Hematopoietic multipotent progenitor cell treated with erythropoietin and hydrocortisone succinate and interleukin-3 and kit ligand, for 8 days (in vitro differentiated cells): ENCODE measurements at regions not wholly inside any gene's neighbourhood (a gene's known extent, or its start where the extent isn't known, plus 50 kb on each side); places are given as distances from the start of the nearest gene placed in this dataset.
A peak's percentile ranks its signal among the peaks of the same experiment; 100 is the strongest.
"Not testable (repeated sequence)": the region's sequence is repeated elsewhere in the genome, so short reads cannot be mapped to it uniquely, and the experiment has no call there.

Source experiments
- DNase-seq: peaks from one replicate; pipeline ENCODE4 v3.0.0-alpha.2; 2015

DNA sequence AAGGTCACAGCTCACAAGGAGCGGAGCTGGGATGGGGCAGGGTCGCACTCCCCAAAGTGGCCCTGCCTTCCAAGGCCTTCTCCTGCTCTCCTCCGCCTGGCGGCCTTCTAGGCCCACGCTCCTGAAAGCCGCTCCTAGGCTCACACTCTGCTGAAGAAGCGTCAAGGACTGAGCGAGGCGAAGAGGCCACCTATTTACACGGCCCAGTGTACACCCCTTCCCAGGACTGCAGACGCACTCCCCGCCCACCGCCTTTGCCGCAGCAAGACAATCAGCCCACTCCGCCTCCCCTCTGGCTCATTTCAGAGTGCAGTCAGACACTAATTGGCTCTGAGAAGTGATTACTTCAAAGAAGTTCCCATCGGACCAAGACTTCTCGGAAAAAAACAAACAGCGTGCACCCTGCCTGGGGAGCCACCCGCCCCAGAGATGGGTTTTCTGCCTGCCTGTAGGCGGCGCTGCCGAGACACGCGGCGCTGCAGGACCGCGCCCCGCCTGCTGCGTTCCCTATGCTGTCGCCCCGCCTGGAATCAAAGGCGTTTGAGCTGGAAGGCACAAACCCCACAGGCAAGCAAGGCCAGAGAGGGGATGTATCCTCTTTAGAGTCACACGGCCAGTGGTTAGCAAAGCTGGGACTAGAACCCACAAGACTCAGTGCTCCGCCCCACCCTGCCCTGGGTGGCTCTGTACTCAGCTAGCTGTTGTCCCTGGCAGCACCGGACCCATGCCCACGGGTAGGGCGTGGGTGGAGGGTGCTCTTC, 414.8 kb downstream of the BUD13 start:
- DNase-seq = peak; percentile 5

DNA sequence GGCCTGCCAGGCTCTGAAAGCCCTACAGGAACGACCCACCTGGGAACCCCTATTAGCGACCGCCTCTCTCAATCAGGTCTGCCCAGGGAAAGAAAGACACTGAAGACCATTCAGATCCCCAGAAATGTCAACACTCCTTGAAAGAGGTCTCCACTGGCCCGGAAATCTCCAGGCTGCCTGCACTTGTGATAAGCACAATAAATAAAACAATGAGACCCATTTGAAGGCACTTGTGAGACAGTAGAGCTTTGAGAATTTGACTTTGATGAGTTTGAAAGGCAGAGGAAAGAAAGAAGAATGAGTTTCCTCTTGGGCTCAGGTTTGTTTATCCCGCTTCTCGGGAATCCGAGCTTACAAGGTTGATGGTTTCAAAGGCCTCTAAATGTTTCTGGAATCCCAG, 416.3 kb downstream of the BUD13 start:
- no peak for DNase-seq

DNA sequence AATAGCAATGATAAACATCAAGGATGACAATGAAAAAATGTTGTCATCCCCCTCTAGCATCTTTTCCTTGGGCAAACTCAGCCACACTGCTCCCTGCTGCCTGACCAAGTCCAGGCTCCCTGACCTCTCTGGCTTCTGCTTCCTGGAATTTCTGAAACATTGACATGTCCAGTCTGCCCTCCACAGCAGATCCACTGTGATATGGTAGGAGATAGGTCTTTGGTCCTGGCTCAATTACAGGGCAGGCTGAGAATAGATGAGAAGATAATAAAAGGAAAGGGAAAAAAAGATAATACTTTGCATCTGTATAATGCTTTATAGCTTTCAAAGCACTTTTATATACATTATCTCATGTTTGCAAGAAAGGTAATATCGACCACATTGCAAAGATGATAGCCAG, 417.7 kb downstream of the BUD13 start:
- DNase-seq = no peak

DNA sequence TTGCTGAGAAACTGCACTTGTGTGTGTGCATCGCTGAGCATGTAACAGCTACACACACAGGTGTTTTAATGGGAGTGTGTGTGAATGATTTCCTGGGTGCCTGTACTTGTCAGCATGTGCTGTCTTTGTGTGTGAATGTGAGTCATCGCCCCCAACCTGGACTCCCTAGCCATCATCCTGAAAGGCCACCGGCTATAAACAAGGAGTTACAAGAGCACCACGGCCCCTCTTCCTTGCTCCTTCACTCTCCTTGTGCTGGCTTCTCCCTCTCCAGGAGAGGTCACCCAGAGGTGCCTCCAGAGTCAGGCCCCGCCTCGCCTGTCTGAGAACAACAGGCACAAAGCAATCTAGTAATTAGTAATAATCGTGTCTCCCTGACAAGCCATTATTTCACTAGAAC, 419.2 kb downstream of the BUD13 start:
- no peak for DNase-seq

DNA sequence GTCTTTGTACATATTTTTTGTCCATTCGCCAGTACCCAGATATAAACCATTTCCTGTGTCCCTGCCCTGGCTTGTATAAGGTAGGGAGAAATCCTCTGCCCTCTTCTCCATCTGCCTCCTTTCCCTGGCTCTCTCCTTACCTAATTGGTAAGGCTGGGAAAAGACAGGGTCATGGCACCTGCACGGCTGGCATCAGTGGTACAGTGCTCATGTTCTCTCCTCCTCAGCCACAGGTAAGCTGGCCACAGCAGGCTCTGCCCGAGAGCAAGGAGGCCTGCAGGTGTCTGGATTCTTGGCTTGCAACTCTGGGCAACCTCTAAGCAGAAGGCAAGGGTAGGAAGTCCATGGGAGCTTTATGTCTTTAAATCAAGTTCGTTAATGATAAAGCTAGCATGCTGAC, 419.9 kb downstream of the BUD13 start:
- DNase-seq = no peak

DNA sequence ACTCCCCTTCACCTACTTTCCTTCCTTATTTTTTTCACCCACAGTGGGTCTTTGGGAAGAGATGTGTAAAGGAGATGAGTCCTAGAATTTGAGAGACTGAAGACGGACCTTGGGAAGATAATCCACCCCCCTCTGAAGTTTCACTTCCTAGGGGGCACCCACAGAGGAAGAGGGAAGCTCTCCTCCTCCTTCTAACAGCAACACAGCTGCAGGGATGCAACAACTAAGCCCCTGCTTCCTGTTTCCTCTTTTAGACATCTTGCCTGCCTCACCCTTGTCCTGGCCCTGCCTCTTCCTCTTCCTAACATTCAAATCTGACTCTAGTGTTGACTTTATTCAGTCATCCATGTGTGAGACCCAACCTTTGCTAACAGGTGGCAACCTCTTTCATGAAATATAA, 424.6 kb downstream of the BUD13 start:
- DNase-seq = no peak

DNA sequence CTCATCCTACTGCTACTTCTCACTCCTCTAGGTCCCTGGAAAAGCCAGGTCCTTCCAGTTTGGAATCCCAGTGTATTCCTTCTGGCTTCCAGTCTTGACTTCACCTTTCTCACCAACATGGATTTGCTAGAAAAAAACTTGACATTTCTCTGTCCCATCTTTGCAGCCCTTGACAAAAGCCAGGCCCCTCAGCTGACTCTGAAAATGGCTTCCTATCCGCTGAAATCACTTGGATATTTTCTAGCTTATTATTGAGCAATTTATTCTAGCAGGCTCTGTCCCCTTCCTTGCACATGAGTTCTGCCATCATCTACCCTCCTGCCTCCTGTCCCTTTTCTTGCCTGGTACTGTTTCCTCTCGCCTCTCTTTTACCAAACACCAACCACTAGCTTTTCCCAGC, 427.2 kb downstream of the BUD13 start:
- DNase-seq = no peak

DNA sequence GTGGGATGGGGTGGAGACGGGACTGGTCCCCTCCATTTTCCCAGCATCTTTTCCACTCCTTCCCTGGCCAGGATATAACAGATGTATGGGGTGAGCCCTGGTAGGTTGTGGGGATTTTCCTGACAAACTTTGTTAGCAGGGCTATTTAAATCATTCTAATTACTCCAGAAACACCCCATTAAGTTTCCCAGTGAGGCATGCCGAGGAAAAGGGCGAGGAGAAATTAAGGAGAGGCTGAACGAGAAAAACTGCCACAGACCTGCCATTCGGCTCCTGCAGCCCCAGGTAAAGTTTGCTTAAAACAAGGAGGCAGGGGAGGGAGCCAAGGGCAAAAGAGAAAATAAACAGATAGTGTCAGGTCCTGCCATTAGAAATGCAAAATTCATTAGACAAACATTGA, 428.2 kb downstream of the BUD13 start:
- no peak for DNase-seq

DNA sequence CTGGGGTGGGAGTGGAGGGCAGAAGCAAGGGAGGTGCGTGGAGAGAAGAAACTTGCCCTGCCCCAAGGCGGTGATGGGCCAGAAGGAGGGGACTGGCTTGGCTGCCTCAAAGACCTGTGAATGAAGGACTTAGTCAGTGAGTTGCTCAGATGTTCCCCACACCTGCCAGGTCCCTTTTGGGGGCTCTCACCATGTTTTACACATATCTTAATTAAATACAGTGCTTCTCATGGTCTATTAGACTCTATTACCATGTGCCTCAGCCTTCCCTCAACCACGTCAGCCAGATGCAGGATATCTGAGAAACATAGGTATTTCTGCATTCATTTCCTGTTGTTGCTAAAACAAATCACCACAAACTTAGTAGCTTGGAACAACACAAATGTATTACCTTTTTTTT, 429.5 kb downstream of the BUD13 start:
- no peak for DNase-seq

DNA sequence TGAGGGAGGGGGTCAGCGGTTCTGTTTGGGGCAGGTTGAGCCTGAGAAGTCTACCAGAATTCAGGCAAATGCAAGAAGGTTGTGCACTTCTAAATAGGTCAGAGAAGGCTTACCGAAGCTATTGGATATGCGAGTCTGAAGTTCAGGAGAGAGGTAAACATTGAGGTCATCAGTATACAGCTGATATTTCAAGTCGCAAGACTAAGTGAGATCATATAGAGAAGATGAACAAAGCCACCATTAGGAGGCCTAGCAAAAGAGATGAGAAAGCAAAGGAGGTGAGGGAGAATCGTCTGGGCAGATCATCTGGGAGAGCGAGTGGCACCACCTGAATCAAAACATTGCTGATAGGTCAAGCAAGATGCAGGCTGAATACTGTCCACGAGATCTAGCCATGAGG, 430.6 kb downstream of the BUD13 start:
- DNase-seq = no peak

DNA sequence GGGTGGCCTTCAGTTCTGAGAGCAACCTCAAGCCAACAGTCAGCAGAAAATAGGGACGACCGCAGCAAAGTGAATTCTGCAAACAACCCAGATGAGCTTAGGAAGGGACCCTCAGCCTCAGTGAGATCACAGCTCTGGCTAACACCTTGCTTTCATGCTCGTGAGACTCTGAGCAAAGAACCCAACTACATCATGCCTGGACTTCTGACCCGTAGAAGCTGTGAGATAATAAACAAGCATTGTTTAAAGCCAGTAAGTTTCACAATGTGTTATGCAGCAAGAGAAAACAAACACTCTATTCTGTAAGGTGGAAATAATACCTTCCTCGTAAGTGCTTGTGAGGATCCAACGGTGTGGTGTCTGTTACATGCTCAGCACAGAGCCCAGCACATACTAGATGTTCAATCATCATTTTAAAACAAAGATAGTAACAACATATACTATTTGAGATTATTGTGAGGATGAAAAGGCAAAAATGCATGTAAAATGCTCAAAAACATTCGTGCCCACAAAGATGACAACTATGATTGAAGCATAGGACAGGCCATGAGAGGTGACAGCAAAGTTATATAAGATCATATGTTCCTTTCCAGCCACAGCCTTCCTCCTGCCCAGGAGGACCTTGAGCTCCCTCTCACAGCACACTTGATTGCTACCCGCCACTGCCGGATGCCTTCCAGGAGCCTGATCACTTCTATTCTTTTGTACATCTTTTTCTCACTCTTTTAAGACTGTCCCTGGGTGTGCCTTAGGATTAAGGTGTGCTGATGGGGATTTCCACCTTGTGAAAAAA, 433.3 kb downstream of the BUD13 start:
- DNase-seq = no peak

DNA sequence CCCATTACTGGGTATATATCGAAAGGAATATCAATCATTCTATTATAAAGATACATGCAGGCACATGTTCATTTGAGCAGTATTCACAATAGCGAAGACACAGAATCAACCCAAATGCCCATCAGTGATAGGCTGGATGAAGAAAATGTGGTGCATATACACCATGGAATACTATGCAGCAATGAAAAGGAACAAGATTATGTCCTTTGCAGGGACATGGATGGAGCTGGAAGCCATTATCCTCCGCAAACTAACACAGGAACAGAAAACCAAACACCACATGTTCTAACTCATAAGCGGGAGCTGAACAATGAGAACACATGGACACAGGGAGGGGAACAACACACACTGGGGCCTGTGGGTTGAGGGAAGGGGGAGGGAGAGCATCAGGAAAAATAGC, 434.3 kb downstream of the BUD13 start:
- DNase-seq = not testable (repeated sequence)

DNA sequence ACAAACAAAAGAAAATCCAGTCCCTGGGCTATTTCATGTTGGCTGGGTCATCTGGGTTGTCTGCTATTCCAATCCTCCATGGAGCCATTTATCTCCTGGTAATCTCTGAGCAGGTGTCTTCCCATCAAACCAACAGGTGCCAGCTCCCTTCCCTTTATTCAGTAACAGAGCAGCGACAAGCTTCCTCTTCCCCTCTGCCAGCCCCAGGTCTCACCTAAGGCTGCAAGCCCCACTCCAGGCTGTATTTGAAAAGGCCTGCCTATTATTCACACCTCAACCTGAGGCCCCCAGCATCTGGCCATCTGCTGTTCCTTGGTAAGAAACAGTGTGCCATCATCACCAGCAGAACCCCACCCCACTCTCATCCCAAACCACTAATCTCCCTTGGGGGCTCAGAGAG, 436.2 kb downstream of the BUD13 start:
- no peak for DNase-seq

DNA sequence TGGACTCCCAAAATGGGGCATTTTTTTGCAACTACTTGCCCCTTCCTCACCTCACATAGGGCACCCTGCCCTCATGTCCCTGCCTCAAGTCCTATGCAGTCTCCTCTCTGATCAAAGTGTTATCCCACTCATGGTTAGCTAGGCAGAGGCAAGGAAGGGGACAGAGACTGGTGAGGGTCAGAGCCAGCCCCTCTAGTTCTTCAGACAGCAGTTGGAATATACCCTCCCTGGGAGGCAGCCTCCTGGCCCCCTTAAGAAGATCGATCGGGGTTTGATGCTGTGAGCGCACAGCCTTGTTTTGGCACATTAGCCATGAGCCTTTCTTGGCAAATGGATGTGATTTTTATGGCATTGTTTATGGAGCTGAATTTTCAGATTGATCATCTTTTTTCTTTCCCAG, 436.9 kb downstream of the BUD13 start:
- DNase-seq = no peak

DNA sequence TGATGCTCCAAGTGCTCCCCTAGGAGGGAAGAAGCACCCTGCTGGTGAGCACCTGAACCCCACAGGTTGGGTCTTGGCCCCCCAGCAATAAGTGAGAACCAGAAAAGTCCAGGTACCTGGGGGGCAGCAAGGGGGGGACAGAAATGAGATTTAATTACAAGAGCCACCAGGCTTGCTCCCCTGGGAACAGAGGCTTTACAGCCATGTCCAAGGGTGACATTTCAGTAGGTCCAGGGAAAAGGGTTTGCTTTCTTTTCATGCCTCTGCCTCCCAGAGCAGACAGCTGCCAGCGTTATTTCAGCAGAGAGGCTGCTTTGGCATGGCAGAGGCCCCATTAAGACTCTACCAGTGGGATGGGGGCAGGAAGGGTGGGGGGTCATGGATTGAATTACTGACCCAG, 437.7 kb downstream of the BUD13 start:
- no peak for DNase-seq

DNA sequence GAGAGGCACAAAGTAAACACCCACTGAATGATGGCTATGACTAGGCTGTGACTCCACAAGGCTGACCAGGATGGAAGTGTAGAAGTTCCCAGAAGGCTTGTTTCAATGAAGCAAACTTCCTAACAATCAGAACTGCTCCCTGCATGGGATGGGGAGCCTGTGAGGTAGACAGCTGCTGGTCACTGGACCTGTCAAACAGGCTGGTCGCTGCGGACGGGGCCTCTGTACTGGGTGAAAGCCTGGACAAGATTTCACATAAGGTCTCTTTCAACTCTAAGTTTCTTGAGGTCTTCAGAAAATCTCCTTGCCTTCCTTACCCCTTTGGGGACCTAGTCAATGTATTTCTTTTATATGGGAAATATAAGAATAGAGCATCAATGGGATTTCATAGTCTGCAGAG, 438.2 kb downstream of the BUD13 start:
- no peak for DNase-seq

DNA sequence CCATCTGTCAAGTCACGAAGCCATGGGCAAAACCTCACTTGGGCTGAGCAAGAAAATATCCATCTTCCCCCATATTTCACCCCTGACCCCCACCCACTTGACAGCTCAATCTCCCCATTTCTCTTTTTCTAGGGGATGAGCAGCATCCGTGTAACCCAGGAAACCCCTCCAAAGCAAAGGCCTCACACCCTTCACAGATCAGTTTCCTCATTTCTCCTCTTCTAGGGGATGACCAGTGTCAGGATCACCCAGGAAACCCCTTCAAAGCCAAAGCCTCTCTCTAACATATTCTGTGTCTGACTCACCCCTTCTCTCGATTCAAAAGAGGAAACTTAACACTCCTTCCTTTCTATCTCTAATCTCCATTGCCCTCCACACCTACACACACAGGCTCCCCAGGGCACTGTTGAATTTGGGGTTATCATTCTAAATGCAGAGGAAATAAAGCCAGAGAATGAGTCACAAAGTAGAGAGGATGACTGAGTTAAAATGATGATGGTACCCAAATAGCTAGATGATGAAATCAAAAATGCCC, 439.7 kb downstream of the BUD13 start:
- no peak for DNase-seq

DNA sequence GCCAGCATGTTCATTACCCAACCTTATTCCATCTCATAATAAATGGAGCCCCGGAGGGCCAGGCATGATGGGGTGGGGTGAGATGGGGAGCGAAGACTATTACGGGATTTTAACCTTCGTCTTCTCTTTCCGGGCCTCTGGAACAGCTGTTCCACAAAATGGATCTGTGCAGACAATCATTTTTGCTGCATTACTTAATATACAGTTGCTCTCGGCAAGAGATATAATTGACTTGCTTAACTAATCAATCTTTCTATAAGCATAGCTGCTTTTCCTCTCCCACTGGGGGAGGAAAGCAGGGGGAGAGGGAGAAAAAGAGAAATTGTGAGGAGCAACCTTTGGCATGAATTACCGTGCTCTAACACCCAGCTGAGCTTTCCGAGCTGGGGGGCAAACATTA, 440.4 kb downstream of the BUD13 start:
- no peak for DNase-seq

DNA sequence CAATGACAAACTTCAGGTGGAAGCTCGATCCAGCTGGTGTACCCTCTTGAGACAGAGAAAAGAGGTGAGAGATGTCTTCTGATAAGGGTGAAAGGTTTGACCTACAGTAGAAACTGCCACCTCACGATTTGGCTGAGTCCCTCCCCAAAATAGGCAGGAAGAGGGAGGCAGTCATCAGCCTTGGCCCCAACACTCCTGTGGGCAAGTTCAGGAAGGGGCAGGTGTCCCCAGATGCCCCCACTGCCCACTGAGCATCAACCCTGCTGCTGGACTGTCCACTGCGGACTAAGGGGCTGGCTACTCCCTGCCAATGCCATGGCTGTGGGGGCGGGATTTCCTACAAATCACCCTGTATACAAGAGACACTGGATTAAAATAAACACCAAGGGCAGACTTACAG, 441.4 kb downstream of the BUD13 start:
- no peak for DNase-seq

DNA sequence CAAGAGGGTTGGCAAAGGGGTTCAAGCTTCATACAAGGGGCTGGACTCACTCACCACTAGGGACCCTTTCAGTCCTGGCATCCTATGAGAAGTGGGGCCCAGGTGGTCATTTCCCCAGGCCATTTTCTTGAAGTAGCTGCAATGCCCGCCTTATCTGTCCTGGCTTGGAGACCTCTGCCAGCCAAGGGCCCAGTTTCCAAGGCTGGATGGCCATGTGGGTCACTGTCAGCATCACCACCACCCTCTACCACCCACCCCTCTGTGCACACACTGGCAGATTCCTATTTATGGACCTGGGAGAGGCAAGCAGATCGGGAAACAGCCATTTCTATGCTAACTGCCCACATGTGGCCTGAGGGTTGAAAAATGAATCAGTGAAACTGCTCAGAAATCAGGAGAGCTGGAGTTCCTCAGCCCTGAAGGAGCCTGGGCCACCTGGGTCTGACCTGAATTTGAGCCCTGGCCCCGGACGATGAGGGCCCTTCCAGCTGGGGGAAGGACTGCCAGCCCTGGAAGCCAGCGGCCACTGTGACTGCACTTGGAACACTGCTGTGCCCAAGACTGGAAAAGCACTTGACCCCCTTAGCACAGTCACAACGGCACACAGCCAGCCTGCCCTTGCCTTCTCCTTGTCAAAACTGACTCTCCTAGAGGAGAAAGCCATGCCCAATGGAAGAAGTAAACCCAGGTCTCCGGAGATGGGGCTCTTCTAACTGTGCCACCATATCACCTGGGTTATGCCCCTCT, 442.2 kb downstream of the BUD13 start:
- no peak for DNase-seq

DNA sequence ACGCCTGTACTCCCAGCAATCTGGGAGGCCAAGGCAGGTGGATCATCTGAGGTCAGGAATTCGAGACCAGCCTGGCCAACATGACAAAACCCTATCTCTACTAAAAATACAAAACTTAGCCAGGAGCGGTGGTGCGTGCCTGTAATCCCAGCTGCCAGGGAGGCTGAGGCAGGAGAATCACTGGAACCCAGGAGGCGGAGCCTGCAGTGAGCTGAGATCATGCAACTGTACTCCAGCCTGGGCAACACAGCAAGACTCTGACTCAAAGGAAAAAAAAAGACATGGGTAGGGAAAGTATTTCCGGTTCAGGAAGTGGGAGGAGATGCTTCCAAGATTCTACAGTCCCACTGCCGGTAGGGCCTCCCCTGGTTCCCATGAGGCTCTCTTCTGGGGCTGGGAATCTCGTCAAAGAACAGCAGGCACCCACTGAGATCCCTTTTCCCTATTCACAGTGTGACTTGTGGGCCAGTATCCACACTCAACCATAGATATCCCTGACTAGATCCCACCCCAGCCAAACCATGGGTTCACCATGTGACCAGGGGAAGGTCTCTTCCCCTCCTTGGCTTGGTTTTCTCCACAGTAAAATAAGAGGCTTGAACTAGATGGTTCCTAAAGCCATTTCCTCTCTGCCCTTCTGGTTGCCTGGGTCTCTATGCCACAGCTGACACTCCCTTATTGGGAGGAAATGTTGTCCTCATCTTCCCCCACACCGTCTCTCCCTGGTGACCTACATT, 443.3 kb downstream of the BUD13 start:
- DNase-seq = no peak

DNA sequence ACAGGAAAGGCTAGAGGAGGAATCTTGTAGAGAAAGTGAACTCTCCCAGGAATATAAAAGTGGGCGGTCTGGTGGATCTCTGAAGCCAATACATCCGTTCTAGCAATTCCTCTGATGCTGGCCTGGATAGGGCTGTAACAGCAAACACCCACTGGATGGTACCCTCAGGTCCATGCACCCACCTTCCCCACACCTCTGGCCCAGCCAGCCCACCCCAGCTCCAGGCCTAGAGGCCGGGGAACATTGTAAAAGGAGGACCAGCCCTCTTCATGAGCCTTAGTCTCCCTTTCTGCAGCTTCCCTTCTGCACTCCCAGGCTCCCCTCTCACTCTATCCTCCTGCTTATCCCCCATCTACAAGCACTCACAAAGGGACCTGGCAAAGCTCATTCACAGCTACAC, 443.9 kb downstream of the BUD13 start:
- no peak for DNase-seq

DNA sequence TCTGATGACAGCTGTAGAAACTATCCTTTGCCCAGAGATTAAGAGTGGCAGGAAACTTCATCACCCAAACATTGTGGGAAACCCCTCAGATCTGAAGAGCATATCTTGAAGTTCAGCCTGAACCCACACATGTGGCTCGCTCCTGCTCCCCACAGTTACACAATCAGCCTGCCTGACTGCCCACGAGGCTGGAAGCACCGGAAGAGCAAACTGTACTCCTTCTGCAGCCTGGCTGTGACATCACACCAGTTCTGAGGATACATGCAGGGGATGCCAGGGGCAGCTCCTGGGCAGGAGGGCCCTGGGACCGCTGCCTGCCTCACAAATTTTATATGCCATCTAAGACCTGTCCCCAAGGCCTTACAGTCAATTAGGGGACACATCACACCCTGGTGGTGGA, 444.4 kb downstream of the BUD13 start:
- DNase-seq = no peak
